ENCODE measurements at regions not wholly inside any gene's neighbourhood (a gene's known extent, or its start where the extent isn't known, plus 50 kb on each side); places are given as distances from the start of the nearest gene placed in this dataset.

DNA sequence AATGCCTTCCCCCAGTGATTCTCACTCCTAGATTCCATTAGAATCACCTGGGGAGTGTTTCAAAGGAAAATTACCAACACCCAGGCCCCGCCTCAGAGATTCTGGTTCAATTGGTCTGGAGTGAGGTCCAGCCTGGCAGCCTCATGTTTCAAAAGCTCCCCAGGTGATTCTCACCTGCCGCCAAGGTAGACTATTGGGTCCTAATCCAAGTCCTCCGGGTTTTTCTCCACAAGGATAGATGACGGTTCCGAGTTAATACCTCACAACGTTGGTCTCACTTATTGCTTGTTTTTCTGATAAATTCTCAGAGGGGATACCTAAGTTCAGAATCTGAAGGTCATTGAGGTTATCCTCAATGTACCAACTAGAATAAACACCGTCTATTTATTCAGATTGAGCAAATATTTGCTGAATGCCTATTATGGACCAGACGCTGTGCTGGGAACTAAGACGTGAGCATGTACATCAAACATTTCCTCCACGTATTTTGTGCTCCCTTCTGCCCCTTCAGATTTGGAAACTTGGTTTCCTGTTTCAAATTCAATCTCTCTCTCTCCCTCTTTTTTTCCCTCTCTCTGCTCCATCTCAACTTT is 97.5 kb downstream of the SEC16B start (continued):
- TF ChIP-seq MXD4 (CRISPR knock-in tag; IDR thresholded peaks at IDR 0.05): no peak
- peak; percentile 81; the same call in 1 of the 2 replicates for TF ChIP-seq GFI1 (CRISPR knock-in tag; IDR thresholded peaks at IDR 0.05; ENCODE audit: borderline replicate concordance)
- no peak for TF ChIP-seq CREB1 (IDR thresholded peaks at IDR 0.05)
- peak; percentile 40; the same call in 1 of the 2 replicates for TF ChIP-seq CREB1 (CRISPR knock-in tag; IDR thresholded peaks at IDR 0.05)
- TF ChIP-seq NR2F6 (IDR thresholded peaks at IDR 0.05): peak; percentile 97
- peak; percentile 92 for TF ChIP-seq NR2F6 (CRISPR knock-in tag; IDR thresholded peaks at IDR 0.05)
- no peak for TF ChIP-seq ZNF205 (CRISPR knock-in tag; IDR thresholded peaks at IDR 0.05)
- no peak for TF ChIP-seq ZNF543 (CRISPR knock-in tag; IDR thresholded peaks at IDR 0.05)
- peak; percentile 58; the same call in 1 of the 2 replicates for TF ChIP-seq SRF (IDR thresholded peaks at IDR 0.05; ENCODE audit: low read depth, low read length)
- no peak for TF ChIP-seq KLF11 (CRISPR knock-in tag; IDR thresholded peaks at IDR 0.05)
- no peak for TF ChIP-seq ZNF605 (CRISPR knock-in tag; IDR thresholded peaks at IDR 0.05)
- TF ChIP-seq ZNF619 (CRISPR knock-in tag; IDR thresholded peaks at IDR 0.05): no peak
- TF ChIP-seq SMYD3 (CRISPR knock-in tag; IDR thresholded peaks at IDR 0.05): no peak
- TF ChIP-seq, protein P1, sequence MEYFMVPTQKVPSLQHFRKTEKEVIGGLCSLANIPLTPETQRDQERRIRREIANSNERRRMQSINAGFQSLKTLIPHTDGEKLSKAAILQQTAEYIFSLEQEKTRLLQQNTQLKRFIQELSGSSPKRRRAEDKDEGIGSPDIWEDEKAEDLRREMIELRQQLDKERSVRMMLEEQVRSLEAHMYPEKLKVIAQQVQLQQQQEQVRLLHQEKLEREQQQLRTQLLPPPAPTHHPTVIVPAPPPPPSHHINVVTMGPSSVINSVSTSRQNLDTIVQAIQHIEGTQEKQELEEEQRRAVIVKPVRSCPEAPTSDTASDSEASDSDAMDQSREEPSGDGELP (IDR thresholded peaks at IDR 0.05; ENCODE audit: borderline replicate concordance, low read depth): peak; percentile 38; the same call in 1 of the 2 replicates
- peak; percentile 74 for TF ChIP-seq TBX3 (IDR thresholded peaks at IDR 0.05; ENCODE audit: borderline replicate concordance)
- TF ChIP-seq, protein P2, sequence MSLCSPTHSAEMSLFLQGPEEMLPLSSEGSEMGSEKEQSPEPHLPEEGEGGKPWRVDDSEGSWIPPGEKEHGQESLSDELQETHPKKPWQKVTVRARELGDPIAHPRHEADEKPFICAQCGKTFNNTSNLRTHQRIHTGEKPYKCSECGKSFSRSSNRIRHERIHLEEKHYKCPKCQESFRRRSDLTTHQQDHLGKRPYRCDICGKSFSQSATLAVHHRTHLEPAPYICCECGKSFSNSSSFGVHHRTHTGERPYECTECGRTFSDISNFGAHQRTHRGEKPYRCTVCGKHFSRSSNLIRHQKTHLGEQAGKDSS (CRISPR knock-in tag; IDR thresholded peaks at IDR 0.05; ENCODE audit: borderline replicate concordance, low read depth): no peak
- TF ChIP-seq, protein P3, sequence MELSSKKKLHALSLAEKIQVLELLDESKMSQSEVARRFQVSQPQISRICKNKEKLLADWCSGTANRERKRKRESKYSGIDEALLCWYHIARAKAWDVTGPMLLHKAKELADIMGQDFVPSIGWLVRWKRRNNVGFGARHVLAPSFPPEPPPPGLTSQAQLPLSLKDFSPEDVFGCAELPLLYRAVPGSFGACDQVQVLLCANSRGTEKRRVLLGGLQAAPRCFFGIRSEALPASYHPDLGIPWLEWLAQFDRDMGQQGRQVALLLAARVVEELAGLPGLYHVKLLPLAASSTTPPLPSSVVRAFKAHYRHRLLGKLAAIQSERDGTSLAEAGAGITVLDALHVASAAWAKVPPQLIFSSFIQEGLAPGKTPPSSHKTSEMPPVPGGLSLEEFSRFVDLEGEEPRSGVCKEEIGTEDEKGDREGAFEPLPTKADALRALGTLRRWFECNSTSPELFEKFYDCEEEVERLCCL (CRISPR knock-in tag; IDR thresholded peaks at IDR 0.05; ENCODE audit: borderline replicate concordance): no peak
- TF ChIP-seq JUN (CRISPR knock-in tag; IDR thresholded peaks at IDR 0.05): no peak
- no peak; the same call in 1 of the 2 replicates for TF ChIP-seq ZFP1 (CRISPR knock-in tag; IDR thresholded peaks at IDR 0.05)
- TF ChIP-seq ZC3H4 (CRISPR knock-in tag; IDR thresholded peaks at IDR 0.05; ENCODE audit: borderline replicate concordance): no peak
- TF ChIP-seq IRF2 (CRISPR knock-in tag; IDR thresholded peaks at IDR 0.05): 0 out of 2 replicates have a peak, but pooled peaks have one; percentile 40
- no peak for TF ChIP-seq ZNF558 (CRISPR knock-in tag; IDR thresholded peaks at IDR 0.05; ENCODE audit: borderline replicate concordance)
- no peak; the same call in 1 of the 2 replicates for TF ChIP-seq SIX1 (CRISPR knock-in tag; IDR thresholded peaks at IDR 0.05; ENCODE audit: borderline replicate concordance)
- TF ChIP-seq SMAD3 (CRISPR knock-in tag; IDR thresholded peaks at IDR 0.05): peak; percentile 51; the same call in 1 of the 2 replicates
- peak in 1 of 2 experiments; percentile 59; a peak in 2 of 4 replicates for TF ChIP-seq EP300 (IDR thresholded peaks at IDR 0.05; ENCODE audit: low read depth in 2 of 2, low read length in 2 of 2)
- no peak for TF ChIP-seq EP300 (CRISPR knock-in tag; IDR thresholded peaks at IDR 0.05; ENCODE audit: borderline replicate concordance)
- TF ChIP-seq, protein P4, sequence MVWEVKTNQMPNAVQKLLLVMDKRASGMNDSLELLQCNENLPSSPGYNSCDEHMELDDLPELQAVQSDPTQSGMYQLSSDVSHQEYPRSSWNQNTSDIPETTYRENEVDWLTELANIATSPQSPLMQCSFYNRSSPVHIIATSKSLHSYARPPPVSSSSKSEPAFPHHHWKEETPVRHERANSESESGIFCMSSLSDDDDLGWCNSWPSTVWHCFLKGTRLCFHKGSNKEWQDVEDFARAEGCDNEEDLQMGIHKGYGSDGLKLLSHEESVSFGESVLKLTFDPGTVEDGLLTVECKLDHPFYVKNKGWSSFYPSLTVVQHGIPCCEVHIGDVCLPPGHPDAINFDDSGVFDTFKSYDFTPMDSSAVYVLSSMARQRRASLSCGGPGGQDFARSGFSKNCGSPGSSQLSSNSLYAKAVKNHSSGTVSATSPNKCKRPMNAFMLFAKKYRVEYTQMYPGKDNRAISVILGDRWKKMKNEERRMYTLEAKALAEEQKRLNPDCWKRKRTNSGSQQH (CRISPR knock-in tag; IDR thresholded peaks at IDR 0.05; ENCODE audit: low read depth): no peak
- TF ChIP-seq ZSCAN9 (CRISPR knock-in tag; IDR thresholded peaks at IDR 0.05; ENCODE audit: borderline replicate concordance): 0 out of 2 replicates have a peak, but pooled peaks have one; percentile 69
- TF ChIP-seq NCOA5 (CRISPR knock-in tag; IDR thresholded peaks at IDR 0.05): no peak
- no peak for TF ChIP-seq ZNF547 (CRISPR knock-in tag; IDR thresholded peaks at IDR 0.05)
- no peak for TF ChIP-seq ZSCAN20 (CRISPR knock-in tag; IDR thresholded peaks at IDR 0.05; ENCODE audit: borderline replicate concordance)

All from HepG2 (cell line).